LNCAP (cell line): ENCODE measurements at regions not wholly inside any gene's neighbourhood (a gene's known extent, or its start where the extent isn't known, plus 50 kb on each side); places are given as distances from the start of the nearest gene placed in this dataset.

Experiments
- TF ChIP-seq, protein P1 (sequence below): fragments of 450-650 bp; IDR thresholded peaks from 2 replicates; pipeline ENCODE4 v1.5.1; 2017; ENCODE audit warnings: mild to moderate bottlenecking

DNA sequence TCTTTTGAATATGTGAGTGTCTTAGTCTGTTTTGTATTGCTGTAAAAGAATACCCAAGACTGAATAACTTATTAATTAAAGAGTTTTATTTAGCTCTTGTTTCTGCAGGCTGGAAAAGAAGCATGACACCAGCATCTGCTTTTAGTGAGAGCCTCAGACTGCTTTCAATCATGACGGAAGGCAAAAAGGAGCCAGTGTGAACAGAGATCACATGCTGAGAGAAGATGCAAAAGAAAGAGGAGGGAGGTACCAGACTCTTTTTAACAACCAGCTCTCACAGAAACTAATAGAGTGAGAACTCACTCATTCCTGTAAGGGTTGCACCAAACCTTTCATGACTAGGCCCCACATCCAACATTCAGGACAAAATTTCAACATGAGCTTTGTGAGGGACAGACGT is 101.6 kb upstream of the HNMT start:
- TF ChIP-seq, protein P1, sequence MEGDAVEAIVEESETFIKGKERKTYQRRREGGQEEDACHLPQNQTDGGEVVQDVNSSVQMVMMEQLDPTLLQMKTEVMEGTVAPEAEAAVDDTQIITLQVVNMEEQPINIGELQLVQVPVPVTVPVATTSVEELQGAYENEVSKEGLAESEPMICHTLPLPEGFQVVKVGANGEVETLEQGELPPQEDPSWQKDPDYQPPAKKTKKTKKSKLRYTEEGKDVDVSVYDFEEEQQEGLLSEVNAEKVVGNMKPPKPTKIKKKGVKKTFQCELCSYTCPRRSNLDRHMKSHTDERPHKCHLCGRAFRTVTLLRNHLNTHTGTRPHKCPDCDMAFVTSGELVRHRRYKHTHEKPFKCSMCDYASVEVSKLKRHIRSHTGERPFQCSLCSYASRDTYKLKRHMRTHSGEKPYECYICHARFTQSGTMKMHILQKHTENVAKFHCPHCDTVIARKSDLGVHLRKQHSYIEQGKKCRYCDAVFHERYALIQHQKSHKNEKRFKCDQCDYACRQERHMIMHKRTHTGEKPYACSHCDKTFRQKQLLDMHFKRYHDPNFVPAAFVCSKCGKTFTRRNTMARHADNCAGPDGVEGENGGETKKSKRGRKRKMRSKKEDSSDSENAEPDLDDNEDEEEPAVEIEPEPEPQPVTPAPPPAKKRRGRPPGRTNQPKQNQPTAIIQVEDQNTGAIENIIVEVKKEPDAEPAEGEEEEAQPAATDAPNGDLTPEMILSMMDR, result no peak

DNA sequence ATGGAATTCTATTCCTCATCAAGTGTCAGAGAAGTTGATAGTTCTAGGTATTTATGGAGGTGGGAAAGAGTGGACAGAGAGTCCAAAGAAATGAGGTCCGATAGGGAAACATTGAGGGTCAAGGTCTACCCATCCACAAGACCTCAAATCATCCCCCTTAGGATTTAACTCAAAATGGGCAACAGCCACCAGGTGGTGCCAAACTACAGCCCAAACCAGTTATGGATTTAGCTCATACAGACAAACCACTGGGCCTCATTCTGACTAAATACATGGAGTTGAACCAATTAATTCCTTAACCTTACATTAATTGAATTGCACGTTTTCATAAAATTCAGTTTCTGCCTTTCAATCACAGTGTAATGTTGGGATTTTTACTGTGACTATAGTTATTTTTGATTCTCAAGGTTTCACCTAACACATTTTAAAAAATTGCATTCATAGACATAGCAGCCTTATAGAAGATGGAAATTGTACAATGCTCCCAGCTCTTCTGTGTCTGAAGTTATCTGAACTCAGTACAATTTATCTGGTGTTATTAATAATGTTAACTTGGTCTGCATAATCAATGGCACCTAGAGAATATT is 98.2 kb upstream of the HNMT start:
- TF ChIP-seq, protein P1, result peak; percentile 72

DNA sequence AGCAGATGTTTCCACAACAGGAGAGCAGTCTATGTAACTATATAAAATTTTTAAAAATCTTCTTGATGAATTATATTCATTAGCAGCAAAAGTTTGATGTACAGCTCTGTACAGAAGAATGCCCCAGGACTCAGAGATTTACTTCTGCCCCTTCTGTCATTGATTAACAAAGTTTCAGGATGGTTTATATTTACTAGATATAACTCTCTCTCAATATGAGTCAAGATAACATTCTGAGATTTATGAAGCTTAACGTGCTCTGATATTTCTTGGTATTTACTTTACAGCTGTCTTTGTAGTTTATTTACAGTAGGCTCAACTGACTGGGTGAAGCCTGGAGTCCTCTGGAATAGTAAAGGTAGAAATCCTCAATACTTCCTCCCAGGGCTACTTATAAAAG is 93.6 kb upstream of the HNMT start:
- TF ChIP-seq, protein P1, result no peak

DNA sequence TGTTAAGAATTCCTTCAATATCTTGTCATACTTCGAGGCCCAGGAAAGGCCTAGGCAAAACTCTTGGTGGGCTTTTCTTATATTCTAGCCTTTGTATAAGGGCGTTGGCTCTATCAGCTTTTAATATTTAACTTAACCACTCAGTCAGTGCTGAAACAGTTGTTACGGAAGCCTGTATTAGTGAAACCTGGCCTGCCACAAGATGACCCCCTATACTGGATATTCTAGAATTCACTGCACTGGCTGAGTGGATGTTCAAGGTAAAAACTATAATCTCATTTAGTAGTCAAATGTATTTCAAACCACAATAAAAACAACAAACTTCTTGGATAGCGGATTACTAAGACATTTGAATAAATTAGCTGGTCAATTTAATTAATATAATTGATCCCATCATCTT is 91.7 kb upstream of the HNMT start:
- TF ChIP-seq, protein P1, result no peak

DNA sequence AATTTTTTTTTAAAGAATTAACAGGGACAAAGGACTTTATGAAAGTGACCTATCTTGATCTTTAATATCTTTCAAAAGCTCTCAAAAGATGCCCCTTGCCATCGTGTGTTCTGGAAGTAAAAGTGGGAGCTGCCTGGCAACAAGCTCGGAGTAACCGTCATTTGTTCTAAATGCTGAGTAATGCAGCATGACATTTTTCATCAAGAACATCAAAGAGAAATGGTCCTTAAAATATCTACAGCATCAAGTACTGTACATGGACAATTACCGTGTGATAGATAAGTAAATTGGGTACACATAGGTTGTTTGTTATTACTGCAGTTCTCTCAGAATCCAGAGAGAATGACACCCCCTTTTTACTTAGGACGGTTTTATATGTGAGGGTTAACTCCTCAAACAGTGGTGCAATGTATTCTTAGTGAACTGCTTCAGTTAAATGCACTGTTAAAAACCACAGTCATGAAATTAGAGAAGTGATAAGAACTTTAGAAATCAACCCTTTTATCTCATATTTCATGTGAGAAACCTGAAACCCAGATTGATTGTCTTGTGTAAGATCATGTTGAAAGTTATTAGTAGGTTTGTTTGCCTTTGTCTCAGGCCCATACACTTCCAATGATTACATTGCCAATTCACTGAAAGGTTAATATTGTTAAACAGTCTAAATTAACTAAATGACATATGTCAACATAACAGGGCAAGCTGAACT is 90.6 kb upstream of the HNMT start:
- TF ChIP-seq, protein P1, result no peak

DNA sequence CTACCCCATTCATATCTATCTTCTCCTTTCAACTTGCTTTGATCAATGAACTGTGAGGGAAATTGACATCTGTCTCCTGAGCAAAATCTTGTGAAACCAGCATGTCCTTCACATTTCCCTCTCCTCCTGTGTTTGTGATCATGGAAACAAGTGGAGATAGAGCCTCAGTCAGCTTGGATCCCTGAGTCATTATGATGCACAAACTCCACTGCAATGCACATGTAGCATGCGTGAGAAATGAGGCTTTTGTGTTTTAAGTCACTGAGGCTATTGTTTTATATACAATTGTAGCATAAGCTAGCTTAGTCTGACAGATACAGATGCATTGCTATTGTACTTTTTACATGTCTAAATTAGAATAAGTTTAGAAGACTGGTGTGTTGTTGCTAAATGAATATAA is 85.2 kb upstream of the HNMT start:
- TF ChIP-seq, protein P1, result no peak

DNA sequence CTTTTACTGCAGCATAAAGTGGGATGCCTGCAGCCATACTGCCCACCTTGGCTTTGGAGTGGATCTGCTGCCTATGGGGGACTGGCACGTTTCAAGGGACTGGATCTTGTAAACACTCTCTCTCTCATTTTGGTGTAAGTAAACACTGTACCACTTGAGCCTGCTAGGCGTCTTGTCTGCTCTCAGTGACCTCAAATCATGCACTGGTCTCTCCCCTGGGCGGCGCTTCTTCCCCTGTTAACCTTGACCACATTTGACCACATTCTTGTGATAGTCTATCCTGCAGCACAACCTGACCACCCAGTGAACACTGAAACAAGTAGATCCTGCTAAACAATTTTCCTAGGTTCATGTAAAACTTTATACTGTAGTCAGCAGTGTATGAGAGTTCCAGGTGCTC is 82.6 kb upstream of the HNMT start:
- TF ChIP-seq, protein P1, result no peak
